ENCODE measurements at regions not wholly inside any gene's neighbourhood (a gene's known extent, or its start where the extent isn't known, plus 50 kb on each side); places are given as distances from the start of the nearest gene placed in this dataset.

GRCh38 chr4:167509551-167509950, 275.3 kb upstream of the SPOCK3 start:
- Histone ChIP-seq H3K4me3 (ENCODE audit: low read depth, low read length) (no peak overlapping the region), H3K27me3 (replicated peaks; ENCODE audit: control insufficient read depth, insufficient read depth, low read length) (no peaks in the 10 kb centered on the region), H3K9me3 (no peaks in the 10 kb centered on the region), H3K36me3 (ENCODE audit: control insufficient read depth, insufficient read depth, low read length) (no peaks in the 10 kb centered on the region), H3K4me1 (no peaks in the 10 kb centered on the region)
- TF ChIP-seq CTCF (IDR thresholded peaks at IDR 0.05; ENCODE audit: insufficient read depth in 1 of 2, low read depth in 1 of 2, low read length in 1 of 2, severe bottlenecking in 1 of 2, unreplicated experiment in 1 of 2) = no peak
- Mint-ChIP-seq H3K27me3 (ENCODE audit: insufficient read depth, unreplicated experiment) (no peaks in the 10 kb centered on the region), H3K27ac (ENCODE audit: unreplicated experiment) (no peak overlapping the region), H3K4me3 (ENCODE audit: unreplicated experiment) (no peak overlapping the region), H3K36me3 (ENCODE audit: insufficient read depth, unreplicated experiment) (no peaks in the 10 kb centered on the region), H3K9me3 (ENCODE audit: unreplicated experiment) (peaks cover 12% of the 10 kb centered on the region), H3K4me1 (ENCODE audit: low read depth, unreplicated experiment) (no peaks in the 10 kb centered on the region)
- ChIA-PET CTCF (no interaction called here), POLR2A (no interaction called here)
- intact Hi-C loops (cut with micrococcal nuclease; ENCODE audit: unreplicated experiment) = no loop called here
- BruUV-seq (replicated peaks) = no TSS peak
- no peak for DNase-seq

GRCh38 chr4:167524091-167524490, 289.8 kb upstream of the SPOCK3 start:
- Mint-ChIP-seq H3K27me3 (ENCODE audit: insufficient read depth, unreplicated experiment) (no peaks in the 10 kb centered on the region), H3K4me1 (ENCODE audit: low read depth, unreplicated experiment) (no peaks in the 10 kb centered on the region), H3K36me3 (ENCODE audit: insufficient read depth, unreplicated experiment) (no peaks in the 10 kb centered on the region), H3K4me3 (ENCODE audit: unreplicated experiment) (no peak overlapping the region), H3K9me3 (ENCODE audit: unreplicated experiment) (no peaks in the 10 kb centered on the region), H3K27ac (ENCODE audit: unreplicated experiment) (no peak overlapping the region)
- no peaks in the 10 kb centered on the region for H3K36me3 ChIP-seq (ENCODE audit: control insufficient read depth, insufficient read depth, low read length)
- TF ChIP-seq CTCF (IDR thresholded peaks at IDR 0.05; ENCODE audit: insufficient read depth in 1 of 2, low read depth in 1 of 2, low read length in 1 of 2, severe bottlenecking in 1 of 2, unreplicated experiment in 1 of 2) = no peak
- no TSS peak for BruUV-seq (replicated peaks)
- ChIA-PET POLR2A (no interaction called here), CTCF (no interaction called here)
- H3K4me3 ChIP-seq (ENCODE audit: low read depth, low read length) = no peak overlapping the region
- no peaks in the 10 kb centered on the region for H3K4me1 ChIP-seq
- intact Hi-C loops (cut with micrococcal nuclease; ENCODE audit: unreplicated experiment) = no loop called here
- DNase-seq = no peak
- H3K9me3 ChIP-seq = no peaks in the 10 kb centered on the region
- no peaks in the 10 kb centered on the region for H3K27me3 ChIP-seq (replicated peaks; ENCODE audit: control insufficient read depth, insufficient read depth, low read length)

GRCh38 chr4:167537761-167538160, 303.5 kb upstream of the SPOCK3 start:
- H3K4me1 ChIP-seq = no peaks in the 10 kb centered on the region
- no peak for TF ChIP-seq CTCF (IDR thresholded peaks at IDR 0.05; ENCODE audit: insufficient read depth in 1 of 2, low read depth in 1 of 2, low read length in 1 of 2, severe bottlenecking in 1 of 2, unreplicated experiment in 1 of 2)
- Mint-ChIP-seq H3K27me3 (ENCODE audit: insufficient read depth, unreplicated experiment) (no peaks in the 10 kb centered on the region), H3K27ac (ENCODE audit: unreplicated experiment) (no peak overlapping the region), H3K4me3 (ENCODE audit: unreplicated experiment) (no peak overlapping the region), H3K9me3 (ENCODE audit: unreplicated experiment) (no peaks in the 10 kb centered on the region), H3K4me1 (ENCODE audit: low read depth, unreplicated experiment) (no peaks in the 10 kb centered on the region), H3K36me3 (ENCODE audit: insufficient read depth, unreplicated experiment) (no peaks in the 10 kb centered on the region)
- CTCF ChIA-PET = no interaction called here
- no peaks in the 10 kb centered on the region for H3K9me3 ChIP-seq
- no TSS peak for BruUV-seq (replicated peaks)
- H3K36me3 ChIP-seq (ENCODE audit: control insufficient read depth, insufficient read depth, low read length) = no peaks in the 10 kb centered on the region
- POLR2A ChIA-PET = no interaction called here
- DNase-seq = no peak
- intact Hi-C loops (cut with micrococcal nuclease; ENCODE audit: unreplicated experiment) = no loop called here
- no peak overlapping the region for H3K4me3 ChIP-seq (ENCODE audit: low read depth, low read length)
- H3K27me3 ChIP-seq (replicated peaks; ENCODE audit: control insufficient read depth, insufficient read depth, low read length) = no peaks in the 10 kb centered on the region

Measured in Caco-2 (cell line).